HG03432 (cell line): ENCODE measurements at regions not wholly inside any gene's neighbourhood (a gene's known extent, or its start where the extent isn't known, plus 50 kb on each side); places are given as distances from the start of the nearest gene placed in this dataset.

ENCODE experiments used
- ATAC-seq: cut with Tn5 transposase; IDR thresholded peaks from one replicate; pipeline ENCODE4 v1.9.1; 2021; ENCODE audit warnings: mild to moderate bottlenecking, moderate library complexity; ENCODE audit not compliant: unreplicated experiment

GRCh38 chr13:47372751-47373150 lies 475.9 kb upstream of the HTR2A start:
- no peak for ATAC-seq

GRCh38 chr13:47351798-47352197 lies 454.9 kb upstream of the HTR2A start:
- ATAC-seq, result no peak

- ATAC-seq, result no peak
Observed at GRCh38 chr13:47350334-47351124, 453.7 kb upstream of the HTR2A start.

- no peak for ATAC-seq
Observed at GRCh38 chr13:47349211-47349610, 452.4 kb upstream of the HTR2A start.

GRCh38 chr13:47337781-47338507 lies 441.1 kb upstream of the HTR2A start:
- ATAC-seq, result no peak

GRCh38 chr13:47334173-47334572 lies 437.3 kb upstream of the HTR2A start:
- no peak for ATAC-seq

- no peak for ATAC-seq
Observed at GRCh38 chr13:47332149-47332548, 435.3 kb upstream of the HTR2A start.

GRCh38 chr13:47330031-47330430 lies 433.2 kb upstream of the HTR2A start:
- ATAC-seq, result no peak

GRCh38 chr13:47327861-47328260 lies 431.0 kb upstream of the HTR2A start:
- ATAC-seq, result no peak

- no peak for ATAC-seq
Observed at GRCh38 chr13:47326061-47326460, 429.2 kb upstream of the HTR2A start.

- ATAC-seq, result no peak
Observed at GRCh38 chr13:47317356-47317755, 420.5 kb upstream of the HTR2A start.

GRCh38 chr13:47310401-47310800 lies 413.5 kb upstream of the HTR2A start:
- no peak for ATAC-seq

- ATAC-seq, result no peak
Observed at GRCh38 chr13:47306991-47307390, 410.1 kb upstream of the HTR2A start.

GRCh38 chr13:47303626-47304025 lies 406.8 kb upstream of the HTR2A start:
- no peak for ATAC-seq

GRCh38 chr13:47299304-47299703 lies 402.5 kb upstream of the HTR2A start:
- ATAC-seq, result no peak

GRCh38 chr13:47298506-47298905 lies 401.7 kb upstream of the HTR2A start:
- no peak for ATAC-seq

- ATAC-seq, result no peak
Observed at GRCh38 chr13:47294691-47295090, 397.8 kb upstream of the HTR2A start.

GRCh38 chr13:47291107-47291656 lies 394.3 kb upstream of the HTR2A start:
- no peak for ATAC-seq

GRCh38 chr13:47289567-47289966 lies 392.7 kb upstream of the HTR2A start:
- no peak for ATAC-seq

- no peak for ATAC-seq
Observed at GRCh38 chr13:47288546-47288945, 391.7 kb upstream of the HTR2A start.

GRCh38 chr13:47287291-47287751 lies 390.5 kb upstream of the HTR2A start:
- ATAC-seq, result no peak

GRCh38 chr13:47281991-47282390 lies 385.1 kb upstream of the HTR2A start:
- no peak for ATAC-seq
